Left forelimb (tissue), 1 donor: ENCODE measurements at regions not wholly inside any gene's neighbourhood (a gene's known extent, or its start where the extent isn't known, plus 50 kb on each side); places are given as distances from the start of the nearest gene placed in this dataset.
"Not testable (repeated sequence)": the region's sequence is repeated elsewhere in the genome, so short reads cannot be mapped to it uniquely, and the experiment has no call there.

Source experiments
- DNase-seq: peaks from one replicate; pipeline ENCODE4 v3.0.0-alpha.2; 2018; ENCODE audit warnings: low spot score

GRCh38 chr19:37303591-37304171 is 67.2 kb upstream of the ZNF527 start:
- DNase-seq: no peak

- DNase-seq: no peak
These were observed 66.6 kb upstream of the ZNF527 start for GRCh38 chr19:37304190-37304883.

GRCh38 chr19:37304884-37305255 is 66.0 kb upstream of the ZNF527 start:
- DNase-seq: no peak

- DNase-seq: no peak
These were observed 64.4 kb upstream of the ZNF527 start for GRCh38 chr19:37306383-37306963.

GRCh38 chr19:37309834-37310575 is 60.9 kb upstream of the ZNF527 start:
- DNase-seq: no peak

GRCh38 chr19:37312531-37313334 is 58.2 kb upstream of the ZNF527 start:
- not testable (repeated sequence) for DNase-seq

GRCh38 chr19:37313335-37313627 is 57.6 kb upstream of the ZNF527 start:
- DNase-seq: no peak

- peak; percentile 97 for DNase-seq
These were observed 53.3 kb upstream of the ZNF527 start for GRCh38 chr19:37317403-37318209.

GRCh38 chr19:37320988-37321387 is 49.9 kb upstream of the ZNF527 start:
- not testable (repeated sequence) for DNase-seq
